GM19328 (cell line): ENCODE measurements at regions not wholly inside any gene's neighbourhood (a gene's known extent, or its start where the extent isn't known, plus 50 kb on each side); places are given as distances from the start of the nearest gene placed in this dataset.
"Not testable (repeated sequence)": the region's sequence is repeated elsewhere in the genome, so short reads cannot be mapped to it uniquely, and the experiment has no call there.

ENCODE experiments used
- ATAC-seq: cut with Tn5 transposase; IDR thresholded peaks from one replicate; pipeline ENCODE4 v1.9.1; 2021; ENCODE audit warnings: mild to moderate bottlenecking, moderate library complexity; ENCODE audit not compliant: unreplicated experiment

DNA sequence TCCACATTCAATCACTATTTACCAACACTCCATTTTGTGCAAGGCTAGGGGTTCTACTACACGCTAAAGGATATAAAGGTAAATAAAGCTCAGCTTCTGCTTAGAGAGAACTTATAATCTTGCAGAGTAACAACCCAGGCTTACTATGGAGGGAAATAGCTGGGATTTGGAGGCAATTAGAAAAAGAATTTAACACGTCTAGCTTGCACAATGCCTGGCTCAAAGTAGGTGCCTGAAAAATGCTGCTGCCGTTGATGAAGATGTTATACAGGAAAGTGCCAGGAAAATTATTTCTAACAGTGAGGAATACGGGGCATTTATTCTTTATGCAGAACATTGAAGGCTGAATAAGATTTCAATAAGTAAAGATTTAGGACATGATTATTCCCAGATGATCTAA lies 214.2 kb downstream of the KITLG start:
- ATAC-seq, result no peak

DNA sequence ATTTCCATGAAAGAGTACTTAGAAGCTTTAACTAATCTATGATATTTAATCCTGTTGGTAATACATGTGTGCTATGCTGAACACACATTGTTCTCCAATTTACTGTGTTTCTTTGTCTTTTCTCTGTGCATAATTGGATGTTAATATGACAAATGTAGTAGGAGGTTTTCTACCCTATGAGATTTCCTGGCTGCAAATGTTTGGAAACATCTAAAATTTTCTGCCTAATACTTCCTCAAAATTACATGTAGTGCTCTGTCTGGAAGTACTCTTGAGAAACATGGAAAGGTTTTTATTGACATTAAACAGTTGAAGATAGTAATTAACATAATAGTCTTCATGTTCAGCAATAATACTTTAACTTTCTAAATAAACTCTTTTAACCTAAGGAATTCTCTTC lies 213.0 kb downstream of the KITLG start:
- no peak for ATAC-seq

- not testable (repeated sequence) for ATAC-seq
Measured at GRCh38 chr12:88368077-88368476, 212.2 kb downstream of the KITLG start.

GRCh38 chr12:88371416-88372183 lies 208.7 kb downstream of the KITLG start:
- ATAC-seq, result no peak

- ATAC-seq, result no peak
Measured at GRCh38 chr12:88375306-88376305, 204.7 kb downstream of the KITLG start.

DNA sequence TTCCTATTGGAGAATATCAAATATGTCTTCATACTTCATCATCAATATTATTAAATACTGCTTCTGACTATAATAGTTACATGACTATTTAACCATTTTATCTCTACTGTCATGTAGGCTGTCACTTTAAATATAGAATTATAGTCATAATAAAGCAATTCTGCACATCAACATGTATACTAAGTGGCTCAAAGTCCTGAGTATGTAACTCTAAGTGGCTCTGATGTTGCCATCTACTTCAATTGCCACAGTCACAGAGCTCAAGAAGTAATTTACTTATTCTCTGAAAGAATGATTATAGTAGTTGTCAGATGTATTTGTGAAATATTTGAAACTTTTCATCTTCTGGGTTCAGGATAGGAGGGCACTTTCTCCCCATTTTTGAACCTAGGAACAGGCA lies 202.3 kb downstream of the KITLG start:
- no peak for ATAC-seq

DNA sequence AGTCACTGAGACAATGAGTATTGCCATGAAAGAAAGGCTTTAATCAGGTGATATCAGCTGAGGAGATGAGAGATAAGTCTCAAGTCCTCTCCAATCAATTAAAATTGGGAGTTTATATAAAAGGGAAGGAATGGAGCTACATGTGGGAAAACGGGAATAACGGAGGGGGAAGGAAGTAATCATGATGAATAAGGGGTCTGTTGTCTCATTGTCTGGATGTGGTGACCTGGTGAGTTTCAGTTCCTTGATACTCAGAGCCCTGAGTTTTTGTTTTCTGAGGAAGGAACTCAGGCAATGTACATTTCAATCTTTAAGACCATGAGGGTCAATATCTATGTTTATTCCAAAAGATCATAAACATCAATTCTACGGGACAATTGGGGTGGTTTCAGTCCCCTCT lies 198.8 kb downstream of the KITLG start:
- no peak for ATAC-seq

- peak; percentile 67 for ATAC-seq
Measured at GRCh38 chr12:88383405-88383804, 196.9 kb downstream of the KITLG start.

DNA sequence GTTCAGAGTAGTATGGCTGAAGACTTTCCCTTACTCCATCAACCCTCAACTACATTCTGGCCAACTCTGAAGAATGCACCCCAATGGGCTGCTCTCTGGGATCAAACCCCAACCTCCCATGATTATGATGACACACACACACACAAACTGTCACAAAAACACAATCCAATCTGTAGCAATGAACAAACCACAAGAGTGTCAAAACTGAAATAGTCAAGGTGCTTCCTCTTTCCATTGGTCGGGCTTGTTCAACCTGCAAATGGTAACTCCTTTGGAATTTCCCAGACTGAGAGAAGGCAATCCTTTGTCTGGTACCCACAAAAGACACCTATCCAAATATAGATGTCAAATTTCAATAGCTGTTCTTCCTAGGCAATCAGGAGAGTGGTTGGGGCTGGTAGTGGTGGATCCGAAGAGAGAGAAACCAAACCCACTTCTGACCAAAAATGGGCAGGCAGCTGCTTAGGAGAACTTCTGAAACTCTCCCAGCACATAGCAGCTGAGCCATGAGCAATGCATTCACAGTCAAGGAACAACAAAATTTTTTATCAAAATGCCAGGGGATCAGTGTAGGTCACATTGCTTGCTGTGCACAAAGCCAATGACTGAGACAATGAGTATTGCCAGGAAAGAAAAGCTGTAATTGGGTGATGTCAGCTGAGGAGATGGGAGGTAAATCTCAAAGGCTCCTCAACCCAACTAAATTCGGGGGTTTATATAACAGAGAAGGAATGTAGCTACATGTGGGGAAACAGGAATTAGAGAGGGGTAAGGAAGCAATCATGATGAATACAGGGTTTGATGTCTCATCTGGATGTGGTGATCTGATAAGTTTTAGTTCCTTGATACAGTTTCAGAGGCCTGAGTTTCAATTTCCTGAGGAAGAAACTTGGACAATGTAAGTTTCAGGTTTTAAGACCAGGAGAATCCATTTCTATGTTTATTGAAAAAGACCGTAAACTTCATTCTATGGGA lies 191.4 kb downstream of the KITLG start:
- ATAC-seq, result peak; percentile 58

DNA sequence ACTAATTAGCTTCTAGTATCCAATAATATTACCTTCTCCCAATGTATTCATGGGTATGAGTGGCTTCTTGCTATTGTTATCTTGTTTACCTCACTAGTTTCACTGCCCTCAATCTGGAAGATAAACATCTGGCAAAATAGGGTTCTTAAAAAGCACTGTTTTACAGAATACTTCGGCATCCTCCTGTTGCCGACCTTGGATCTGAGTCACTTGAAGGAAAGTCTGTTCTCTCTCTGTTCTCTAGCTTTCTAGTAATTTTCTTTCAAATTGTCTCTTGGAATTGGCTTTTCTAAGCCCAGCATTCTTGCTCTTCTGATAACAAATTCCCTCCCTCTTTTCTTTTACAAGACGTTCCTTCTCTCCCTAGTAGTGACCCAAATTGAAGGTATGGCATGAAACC lies 189.5 kb downstream of the KITLG start:
- no peak for ATAC-seq

DNA sequence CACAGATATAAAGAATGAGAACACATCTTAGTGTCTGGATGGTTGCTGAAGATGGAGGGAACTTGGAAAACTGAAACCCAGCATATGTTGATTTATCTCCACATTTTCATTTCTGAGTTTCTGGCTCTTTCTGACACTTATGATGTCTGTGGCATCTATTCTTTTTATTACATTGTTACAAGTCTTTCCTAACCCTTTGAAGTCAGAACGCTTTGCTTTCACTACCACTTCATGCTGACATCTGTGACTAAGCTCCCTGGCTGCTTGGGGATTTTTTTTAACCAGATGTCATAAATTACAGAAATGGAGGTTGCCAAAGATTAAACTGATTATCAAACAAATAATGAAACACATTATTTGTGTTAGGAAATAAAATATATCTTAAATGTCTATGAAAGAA lies 188.7 kb downstream of the KITLG start:
- no peak for ATAC-seq

- ATAC-seq, result no peak
Measured at GRCh38 chr12:88393017-88393767, 187.1 kb downstream of the KITLG start.

DNA sequence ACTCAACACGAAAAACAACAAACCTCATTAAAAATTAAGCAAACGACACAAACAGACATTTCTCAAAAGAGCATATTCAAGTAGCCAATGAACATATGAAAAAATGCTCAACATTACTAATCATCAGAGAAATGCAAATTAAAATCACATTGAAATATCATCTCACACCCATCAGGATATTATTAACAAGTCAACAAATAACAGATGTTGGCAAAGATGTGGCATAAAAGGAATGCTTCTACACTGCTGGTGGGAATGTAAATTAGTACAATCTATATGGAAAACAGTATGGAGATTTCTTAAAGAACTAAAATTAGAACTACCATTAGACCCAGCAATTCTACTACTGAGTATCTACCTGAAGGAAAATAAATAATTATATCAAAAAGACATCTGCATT lies 182.2 kb downstream of the KITLG start:
- no peak for ATAC-seq

- ATAC-seq, result no peak
Measured at GRCh38 chr12:88399811-88400210, 180.5 kb downstream of the KITLG start.

- ATAC-seq, result no peak
Measured at GRCh38 chr12:88400302-88400701, 180.0 kb downstream of the KITLG start.

DNA sequence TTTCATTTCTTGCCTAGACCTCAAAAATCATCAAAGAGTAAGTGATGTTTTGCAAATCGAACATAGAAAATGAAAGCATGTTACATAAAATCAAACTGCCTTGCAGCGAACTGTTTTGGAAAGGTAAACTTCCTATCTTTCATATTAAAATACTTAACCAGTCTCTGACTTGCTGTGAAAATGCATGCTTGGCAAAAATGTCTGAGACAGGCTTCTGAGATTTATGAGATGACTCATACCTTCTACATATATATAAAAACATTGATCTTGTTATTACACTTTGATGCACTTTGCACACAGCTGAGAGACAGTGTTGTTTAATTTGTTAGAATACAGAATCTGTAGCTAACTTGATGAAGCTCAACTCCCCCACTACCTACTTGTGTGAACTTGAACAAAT lies 179.1 kb downstream of the KITLG start:
- no peak for ATAC-seq

GRCh38 chr12:88406905-88407304 lies 173.4 kb downstream of the KITLG start:
- ATAC-seq, result no peak

GRCh38 chr12:88408823-88409222 lies 171.4 kb downstream of the KITLG start:
- no peak for ATAC-seq

DNA sequence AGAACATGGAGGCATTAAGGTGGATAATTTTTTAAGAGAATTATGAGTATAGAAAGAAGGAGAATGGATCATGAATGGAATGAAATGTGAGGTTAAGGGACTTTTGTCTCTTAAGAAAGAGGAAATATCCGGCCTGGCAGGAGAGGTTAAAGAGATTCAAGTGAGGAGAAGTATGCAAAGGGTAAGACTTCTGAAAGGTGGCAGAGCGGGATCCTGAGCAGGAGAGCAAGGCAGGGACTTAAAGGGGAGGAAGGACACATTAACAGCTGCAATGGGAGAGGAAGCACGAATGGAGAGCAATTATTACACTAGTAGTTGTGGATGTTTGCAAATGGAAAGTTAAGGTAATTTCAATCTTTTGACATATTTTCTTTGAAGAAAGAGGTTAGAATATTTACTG lies 171.0 kb downstream of the KITLG start:
- ATAC-seq, result no peak

- ATAC-seq, result no peak
Measured at GRCh38 chr12:88411689-88412088, 168.6 kb downstream of the KITLG start.
